GM12878 (cell line): ENCODE measurements at regions not wholly inside any gene's neighbourhood (a gene's known extent, or its start where the extent isn't known, plus 50 kb on each side); places are given as distances from the start of the nearest gene placed in this dataset.

Experiments used
- ATAC-seq: fragments of 200-7000 bp; cut with Tn5 transposase; 3 replicates; pipeline ENCODE4 v1.9.1; 2020; ENCODE audit warnings: mild to moderate bottlenecking, moderate library complexity
- BruUV-seq: library from RNA; stranded (reverse); fragments of 400-500 nt; replicated peaks from 2 replicates; lab custom pipeline; 2021; lab: Mats Ljungman, UMichigan
- CTCF ChIA-PET: fragments of 300-600 bp; sonication (Branson Sonifier 250); formaldehyde crosslinking; extraction: SDS; loops from one replicate; lab custom pipeline; 2021; ENCODE audit warnings: inconsistent platforms; lab: Yijun Ruan, JAX
- POLR2A ChIA-PET: fragments of 350-600 bp; formaldehyde crosslinking; extraction: SDS; loops from one replicate; lab custom pipeline; 2021; ENCODE audit warnings: inconsistent platforms; lab: Charles Lee
- RAD21 ChIA-PET: fragments of 300-600 bp; sonication (Branson Sonifier 250); formaldehyde crosslinking; loops from one replicate; lab custom pipeline; 2023; ENCODE audit warnings: antibody characterized with exemption; ENCODE audit not compliant: unreplicated experiment; lab: Charles Lee
- SMC1A ChIA-PET: fragments of 300-600 bp; sonication (Branson Sonifier 250); formaldehyde crosslinking; loops from one replicate; lab custom pipeline; 2023; ENCODE audit not compliant: unreplicated experiment, uncharacterized antibody; lab: Charles Lee
- DNase-seq: peaks from one replicate; pipeline ENCODE4 v3.0.0-alpha.2; 2011; ENCODE audit warnings: low read depth, low spot score
- FAIRE-seq: peaks from 3 replicates; lab custom pipeline; 2011; peaks lifted over from hg19 to GRCh38; lab: Jason Lieb, UNC
- H2AFZ ChIP-seq: 2 replicates; pipeline ENCODE4 v1.6.0; 2011; ENCODE audit warnings: low read depth, low read length, control low read depth; ENCODE audit not compliant: control insufficient read depth
- H3K27ac ChIP-seq: 2 replicates; pipeline ENCODE4 v1.5.1; 2011; ENCODE audit warnings: control low read depth; ENCODE audit not compliant: control insufficient read depth, insufficient read depth
- H3K27me3 ChIP-seq, 2 experiments: replicated peaks in 1 of 2; 2 replicates each; pipeline versions ENCODE4 v1.6.0 to v1.6.1; 2011; ENCODE audit warnings: low read length in 1 of 2; ENCODE audit not compliant: control insufficient read depth in 2 of 2, insufficient read depth in 2 of 2
- H3K36me3 ChIP-seq, 2 experiments: 2 replicates each; pipeline ENCODE4 v1.5.1; 2011; ENCODE audit warnings: low read length in 1 of 2; ENCODE audit not compliant: control insufficient read depth in 2 of 2, insufficient read depth in 2 of 2
- H3K4me1 ChIP-seq: 2 replicates; pipeline ENCODE4 v1.6.1; 2011; ENCODE audit warnings: mild to moderate bottlenecking, low read length, moderate library complexity, mixed read lengths; ENCODE audit not compliant: control insufficient read depth, insufficient read depth
- H3K4me2 ChIP-seq: 2 replicates; pipeline ENCODE4 v1.6.0; 2011; ENCODE audit warnings: control low read depth; ENCODE audit not compliant: control insufficient read depth, insufficient read depth
- H3K4me3 ChIP-seq: fragments of 200-600 bp; sonication (generic); 2 replicates; pipeline ENCODE4 v1.5.1; 2016
- H3K79me2 ChIP-seq: 2 replicates; pipeline ENCODE4 v1.6.0; 2011; ENCODE audit warnings: low read length; ENCODE audit not compliant: control insufficient read depth, insufficient read depth
- H3K9ac ChIP-seq: 2 replicates; pipeline ENCODE4 v1.8.0; 2011; ENCODE audit warnings: low read length, control low read depth, mixed read lengths; ENCODE audit not compliant: control insufficient read depth, insufficient read depth
- H3K9me3 ChIP-seq: replicated peaks from 3 replicates; pipeline ENCODE4 v1.5.1; 2011; ENCODE audit warnings: mild to moderate bottlenecking, low read length; ENCODE audit not compliant: control insufficient read depth, insufficient read depth
- H4K20me1 ChIP-seq: 2 replicates; pipeline ENCODE4 v1.6.0; 2011; ENCODE audit not compliant: control insufficient read depth, insufficient read depth
- EED ChIP-seq: sonication (generic); IDR thresholded peaks from 2 replicates; pipeline ENCODE4 v1.6.1; 2016; ENCODE audit warnings: antibody characterized with exemption, low read depth
- KDM1A ChIP-seq: fragments of 200-600 bp; sonication (generic); IDR thresholded peaks from 2 replicates; pipeline ENCODE4 v1.6.1; 2016; ENCODE audit warnings: borderline replicate concordance
- MTA2 ChIP-seq: fragments of 450-650 bp; IDR thresholded peaks from 2 replicates; pipeline ENCODE4 v1.6.1; 2016; ENCODE audit warnings: low read depth, mild to moderate bottlenecking, moderate library complexity
- NFYB ChIP-seq: IDR thresholded peaks from 2 replicates; pipeline ENCODE4 v1.6.1; 2011; ENCODE audit warnings: low read depth, mild to moderate bottlenecking, low read length, improper control_type of control experiment, moderate library complexity; ENCODE audit not compliant: insufficient read depth
- NRF1 ChIP-seq: conservative IDR thresholded peaks from 2 replicates; pipeline ENCODE4 v1.6.1; 2011; ENCODE audit warnings: mild to moderate bottlenecking, low read depth, low read length, improper control_type of control experiment
- RAD21 ChIP-seq: IDR thresholded peaks from 2 replicates; pipeline ENCODE4 v1.6.1; 2011; ENCODE audit warnings: mild to moderate bottlenecking, low read depth, low read length, moderate library complexity; ENCODE audit not compliant: insufficient read depth
- SMC3 ChIP-seq: IDR thresholded peaks from 2 replicates; pipeline ENCODE4 v1.6.1; 2011; ENCODE audit warnings: low read length, improper control_type of control experiment, borderline replicate concordance
- SPI1 ChIP-seq: IDR thresholded peaks from 2 replicates; pipeline ENCODE4 v1.6.1; 2011; ENCODE audit warnings: low read depth, mild to moderate bottlenecking, low read length, moderate library complexity, borderline replicate concordance; ENCODE audit not compliant: insufficient read depth
- ZBED1 ChIP-seq: IDR thresholded peaks from 2 replicates; pipeline ENCODE4 v1.6.1; 2016; ENCODE audit warnings: borderline replicate concordance
- WGBS: methylation state at CpG from one replicate; pipeline ENCODE4 v1.1.6; 2016; ENCODE audit warnings: low lambda C conversion rate; ENCODE audit not compliant: insufficient replicate concordance, insufficient coverage; ENCODE audit errors: missing lambda C conversion rate; 5-methylcytosine and 5-hydroxymethylcytosine counted together
- in situ Hi-C: fragments of 300-500 bp; cut with MboI; formaldehyde crosslinking; loops from 9 replicates; pipeline ENCODE4 v1.14.3; 2018; ENCODE audit warnings: mixed read lengths
- intact Hi-C: fragments of 100-400 bp; cut with micrococcal nuclease; formaldehyde crosslinking; loops from one replicate; pipeline ENCODE4 v1.14.2; 2022; ENCODE audit not compliant: unreplicated experiment
- TF ChIP-seq, protein P1 (sequence below): IDR thresholded peaks from 2 replicates; pipeline ENCODE4 v1.6.1; 2012; ENCODE audit warnings: low read depth, low read length, improper control_type of control experiment
- TF ChIP-seq, protein P2 (sequence below): fragments of 450-650 bp; IDR thresholded peaks from 2 replicates; pipeline ENCODE4 v1.6.1; 2017; ENCODE audit warnings: mild to moderate bottlenecking, low read depth, inconsistent platforms; ENCODE audit not compliant: poor library complexity, severe bottlenecking

DNA sequence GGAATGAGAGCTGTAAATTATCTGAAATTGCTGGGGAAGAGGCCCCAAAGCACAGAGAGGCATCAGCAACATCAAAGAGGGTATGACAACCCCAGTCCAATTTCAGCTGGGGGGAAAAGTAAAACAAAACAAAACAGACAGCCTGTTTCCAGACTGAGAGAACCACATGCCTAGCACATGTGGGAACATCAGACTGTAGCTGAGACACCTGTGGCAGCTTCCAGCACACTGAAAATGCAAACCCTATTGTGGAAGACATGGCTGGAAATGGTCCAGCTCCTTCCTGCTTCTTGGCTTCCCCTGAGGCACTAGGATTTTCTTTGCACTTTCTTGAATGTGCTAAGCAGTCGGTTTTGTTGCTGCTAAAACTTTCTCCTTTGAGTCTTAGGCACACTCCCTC lies 240.9 kb upstream of the STS start (continued):
- TF ChIP-seq, protein P1, sequence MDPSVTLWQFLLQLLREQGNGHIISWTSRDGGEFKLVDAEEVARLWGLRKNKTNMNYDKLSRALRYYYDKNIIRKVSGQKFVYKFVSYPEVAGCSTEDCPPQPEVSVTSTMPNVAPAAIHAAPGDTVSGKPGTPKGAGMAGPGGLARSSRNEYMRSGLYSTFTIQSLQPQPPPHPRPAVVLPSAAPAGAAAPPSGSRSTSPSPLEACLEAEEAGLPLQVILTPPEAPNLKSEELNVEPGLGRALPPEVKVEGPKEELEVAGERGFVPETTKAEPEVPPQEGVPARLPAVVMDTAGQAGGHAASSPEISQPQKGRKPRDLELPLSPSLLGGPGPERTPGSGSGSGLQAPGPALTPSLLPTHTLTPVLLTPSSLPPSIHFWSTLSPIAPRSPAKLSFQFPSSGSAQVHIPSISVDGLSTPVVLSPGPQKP = no peak
- TF ChIP-seq RAD21 (no peak), ZBED1 (no peak), NRF1 (no peak)
- TF ChIP-seq, all 136 proteins: peak for 0

DNA sequence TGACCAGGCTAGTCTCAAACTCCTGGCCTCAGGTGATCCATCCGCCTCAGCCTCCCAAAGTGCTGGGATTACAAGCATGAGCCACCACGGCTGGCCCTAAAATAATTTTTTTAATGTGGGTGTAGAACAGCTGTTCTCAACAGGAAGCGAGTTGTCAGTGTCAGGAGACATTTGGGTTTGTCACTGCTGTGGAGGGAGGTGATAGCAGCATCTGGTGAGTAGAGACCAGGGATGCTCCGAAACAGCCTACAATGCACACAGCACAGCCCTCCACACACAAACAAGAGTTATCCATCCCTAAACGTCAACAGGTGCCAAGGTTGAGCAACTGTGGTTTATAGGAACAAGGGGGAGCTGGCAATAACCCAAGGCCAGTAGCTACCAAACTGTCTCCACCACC lies 243.4 kb upstream of the STS start:
- no peak overlapping the region for H3K27ac ChIP-seq
- H3K9me3 ChIP-seq = no peaks in the 10 kb centered on the region
- no peaks in the 10 kb centered on the region for H3K79me2 ChIP-seq
- in situ Hi-C loops = no loop called here
- RAD21 ChIA-PET = no interaction called here
- no peak for FAIRE-seq
- H3K36me3 ChIP-seq = no peaks in the 10 kb centered on the region
- no peaks in the 10 kb centered on the region for H4K20me1 ChIP-seq
- 24% methylated on average over 5 of the region's 5 CpGs for WGBS
- no peak overlapping the region for H2AFZ ChIP-seq
- POLR2A ChIA-PET = no interaction called here
- no peak overlapping the region for H3K4me3 ChIP-seq
- no peak for TF ChIP-seq MTA2
- TF ChIP-seq NFYB = no peak
- no peak for TF ChIP-seq EED
- no peak for TF ChIP-seq KDM1A
- TF ChIP-seq, protein P2, sequence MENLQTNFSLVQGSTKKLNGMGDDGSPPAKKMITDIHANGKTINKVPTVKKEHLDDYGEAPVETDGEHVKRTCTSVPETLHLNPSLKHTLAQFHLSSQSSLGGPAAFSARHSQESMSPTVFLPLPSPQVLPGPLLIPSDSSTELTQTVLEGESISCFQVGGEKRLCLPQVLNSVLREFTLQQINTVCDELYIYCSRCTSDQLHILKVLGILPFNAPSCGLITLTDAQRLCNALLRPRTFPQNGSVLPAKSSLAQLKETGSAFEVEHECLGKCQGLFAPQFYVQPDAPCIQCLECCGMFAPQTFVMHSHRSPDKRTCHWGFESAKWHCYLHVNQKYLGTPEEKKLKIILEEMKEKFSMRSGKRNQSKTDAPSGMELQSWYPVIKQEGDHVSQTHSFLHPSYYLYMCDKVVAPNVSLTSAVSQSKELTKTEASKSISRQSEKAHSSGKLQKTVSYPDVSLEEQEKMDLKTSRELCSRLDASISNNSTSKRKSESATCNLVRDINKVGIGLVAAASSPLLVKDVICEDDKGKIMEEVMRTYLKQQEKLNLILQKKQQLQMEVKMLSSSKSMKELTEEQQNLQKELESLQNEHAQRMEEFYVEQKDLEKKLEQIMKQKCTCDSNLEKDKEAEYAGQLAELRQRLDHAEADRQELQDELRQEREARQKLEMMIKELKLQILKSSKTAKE = no peak
- no peak for TF ChIP-seq SPI1
- no peak for TF ChIP-seq SMC3
- intact Hi-C loops = loop anchor here (10.0 kb wide), 1 partner anchor 59 kb away; no protein-coding TSS in a partner anchor
- no peak for DNase-seq
- no peak for ATAC-seq
- no peaks in the 10 kb centered on the region for H3K4me1 ChIP-seq
- SMC1A ChIA-PET = interaction anchor here (1.0 kb wide), 1 partner anchor 17 kb away, joined by 3 read pairs; no protein-coding TSS in a partner anchor
- no peak overlapping the region for H3K4me2 ChIP-seq
- no TSS peak for BruUV-seq
- no peaks in the 10 kb centered on the region for H3K27me3 ChIP-seq
- H3K9ac ChIP-seq = no peak overlapping the region
- CTCF ChIA-PET = interaction anchor here (0.6 kb wide), 1 partner anchor 17 kb away, joined by 3 read pairs; no protein-coding TSS in a partner anchor
